ENCODE measurements at regions not wholly inside any gene's neighbourhood (a gene's known extent, or its start where the extent isn't known, plus 50 kb on each side); places are given as distances from the start of the nearest gene placed in this dataset.
"Not testable (repeated sequence)": the region's sequence is repeated elsewhere in the genome, so short reads cannot be mapped to it uniquely, and the experiment has no call there.

GRCh38 chr7:93690021-93690420 lies 115.5 kb upstream of the CALCR start:
- Histone ChIP-seq H3K4me3 (ENCODE audit: low read depth, low read length) (no peak overlapping the region), H3K27me3 (ENCODE audit: control insufficient read depth, insufficient read depth, low read length) (no peaks in the 10 kb centered on the region), H3K27ac (ENCODE audit: low read depth, low read length) (no peak overlapping the region), H3K9me3 (ENCODE audit: control insufficient read depth, insufficient read depth, low read length) (no peaks in the 10 kb centered on the region)
- ChIA-PET POLR2A (no interaction called here), CTCF (no interaction called here)
- TF ChIP-seq CTCF (IDR thresholded peaks at IDR 0.05; ENCODE audit: low read depth, low read length) = no peak
- DNase-seq (ENCODE audit: low read depth, low spot score) = no peak

- ChIA-PET POLR2A (no interaction called here), CTCF (no interaction called here)
- Histone ChIP-seq H3K9me3 (ENCODE audit: control insufficient read depth, insufficient read depth, low read length) (no peaks in the 10 kb centered on the region), H3K4me3 (ENCODE audit: low read depth, low read length) (no peak overlapping the region), H3K27me3 (ENCODE audit: control insufficient read depth, insufficient read depth, low read length) (no peaks in the 10 kb centered on the region), H3K27ac (ENCODE audit: low read depth, low read length) (no peak overlapping the region)
- TF ChIP-seq CTCF (IDR thresholded peaks at IDR 0.05; ENCODE audit: low read depth, low read length) = no peak
- no peak for DNase-seq (ENCODE audit: low read depth, low spot score)
Observed at GRCh38 chr7:93678185-93678584, 103.7 kb upstream of the CALCR start.

GRCh38 chr7:93663561-93664299 lies 89.2 kb upstream of the CALCR start:
- ChIA-PET POLR2A (no interaction called here), CTCF (no interaction called here)
- DNase-seq (ENCODE audit: low read depth, low spot score) = no peak
- H3K9me3 ChIP-seq (ENCODE audit: control insufficient read depth, insufficient read depth, low read length) = no peaks in the 10 kb centered on the region
- TF ChIP-seq CTCF (IDR thresholded peaks at IDR 0.05; ENCODE audit: low read depth, low read length) = no peak
- no peak overlapping the region for H3K27ac ChIP-seq (ENCODE audit: low read depth, low read length)
- no peaks in the 10 kb centered on the region for H3K27me3 ChIP-seq (ENCODE audit: control insufficient read depth, insufficient read depth, low read length)
- H3K4me3 ChIP-seq (ENCODE audit: low read depth, low read length) = no peak overlapping the region

- POLR2A ChIA-PET; H3K27ac ChIP-seq (ENCODE audit: low read depth, low read length); H3K27me3 ChIP-seq (ENCODE audit: control insufficient read depth, insufficient read depth, low read length); H3K9me3 ChIP-seq (ENCODE audit: control insufficient read depth, insufficient read depth, low read length); DNase-seq (ENCODE audit: low read depth, low spot score); H3K4me3 ChIP-seq (ENCODE audit: low read depth, low read length): not testable (repeated sequence)
- CTCF ChIA-PET = interaction anchor here (0.6 kb wide), 1 partner anchor 1450 kb away, joined by 6 read pairs; no protein-coding TSS in a partner anchor
Observed at GRCh38 chr7:93658163-93658562, 83.6 kb upstream of the CALCR start.

GRCh38 chr7:93651603-93652159 lies 77.2 kb upstream of the CALCR start:
- Histone ChIP-seq H3K9me3 (ENCODE audit: control insufficient read depth, insufficient read depth, low read length) (no peaks in the 10 kb centered on the region), H3K27me3 (ENCODE audit: control insufficient read depth, insufficient read depth, low read length) (no peaks in the 10 kb centered on the region), H3K4me3 (ENCODE audit: low read depth, low read length) (no peak overlapping the region), H3K27ac (ENCODE audit: low read depth, low read length) (no peak overlapping the region)
- TF ChIP-seq CTCF (IDR thresholded peaks at IDR 0.05; ENCODE audit: low read depth, low read length) = no peak
- CTCF ChIA-PET = no interaction called here
- POLR2A ChIA-PET = no interaction called here
- no peak for DNase-seq (ENCODE audit: low read depth, low spot score)
